ENCODE measurements at regions not wholly inside any gene's neighbourhood (a gene's known extent, or its start where the extent isn't known, plus 50 kb on each side); places are given as distances from the start of the nearest gene placed in this dataset.
"Not testable (repeated sequence)": the region's sequence is repeated elsewhere in the genome, so short reads cannot be mapped to it uniquely, and the experiment has no call there.

GRCh38 chr22:22321743-22322611 lies 77.4 kb downstream of the VPREB1 start:
- not testable (repeated sequence) for H3K36me3 ChIP-seq; H3K4me1 ChIP-seq; H3K27me3 ChIP-seq; H3K9me3 ChIP-seq; H3K4me3 ChIP-seq (ENCODE audit: low read depth, low read length)
- peak; percentile 71 for DNase-seq
- TF ChIP-seq CTCF (IDR thresholded peaks at IDR 0.05; ENCODE audit: low read depth, low read length): peak; percentile 82

GRCh38 chr22:22322792-22323191 lies 78.2 kb downstream of the VPREB1 start:
- H3K27me3 ChIP-seq: peaks cover 4% of the 10 kb centered on the region; the same call in 1 of the 2 replicates
- H3K4me1 ChIP-seq: no peaks in the 10 kb centered on the region
- peaks cover 7% of the 10 kb centered on the region for H3K36me3 ChIP-seq
- H3K9me3 ChIP-seq: no peaks in the 10 kb centered on the region
- H3K4me3 ChIP-seq (ENCODE audit: low read depth, low read length): no peak overlapping the region
- DNase-seq: no peak
- no peak for TF ChIP-seq CTCF (IDR thresholded peaks at IDR 0.05; ENCODE audit: low read depth, low read length)

GRCh38 chr22:22327723-22328122 lies 83.1 kb downstream of the VPREB1 start:
- Histone ChIP-seq H3K36me3 (no peaks in the 10 kb centered on the region), H3K4me3 (ENCODE audit: low read depth, low read length) (no peak overlapping the region), H3K27me3 (peaks cover 34% of the 10 kb centered on the region), H3K9me3 (no peaks in the 10 kb centered on the region), H3K4me1 (no peaks in the 10 kb centered on the region)
- no peak for TF ChIP-seq CTCF (IDR thresholded peaks at IDR 0.05; ENCODE audit: low read depth, low read length)
- DNase-seq: no peak

GRCh38 chr22:22329792-22330191 lies 85.2 kb downstream of the VPREB1 start:
- no peak for TF ChIP-seq CTCF (IDR thresholded peaks at IDR 0.05; ENCODE audit: low read depth, low read length)
- H3K4me1 ChIP-seq: no peaks in the 10 kb centered on the region
- H3K27me3 ChIP-seq: peaks cover 47% of the 10 kb centered on the region
- no peak overlapping the region for H3K4me3 ChIP-seq (ENCODE audit: low read depth, low read length)
- DNase-seq: no peak
- no peaks in the 10 kb centered on the region for H3K36me3 ChIP-seq
- no peaks in the 10 kb centered on the region for H3K9me3 ChIP-seq

GRCh38 chr22:22335640-22336039 lies 91.1 kb downstream of the VPREB1 start:
- peaks cover 43% of the 10 kb centered on the region for H3K27me3 ChIP-seq
- H3K4me1 ChIP-seq; DNase-seq; H3K36me3 ChIP-seq; H3K9me3 ChIP-seq; H3K4me3 ChIP-seq (ENCODE audit: low read depth, low read length): not testable (repeated sequence)

GRCh38 chr22:22336333-22336732 lies 91.7 kb downstream of the VPREB1 start:
- H3K27me3 ChIP-seq: peaks cover 37% of the 10 kb centered on the region
- H3K4me1 ChIP-seq; H3K9me3 ChIP-seq; H3K36me3 ChIP-seq; DNase-seq; H3K4me3 ChIP-seq (ENCODE audit: low read depth, low read length): not testable (repeated sequence)

GRCh38 chr22:22338778-22339177 lies 94.2 kb downstream of the VPREB1 start:
- H3K9me3 ChIP-seq; H3K4me3 ChIP-seq (ENCODE audit: low read depth, low read length); DNase-seq; H3K36me3 ChIP-seq; H3K4me1 ChIP-seq: not testable (repeated sequence)
- peaks cover 28% of the 10 kb centered on the region for H3K27me3 ChIP-seq
